H9 (cell line): ENCODE measurements at regions not wholly inside any gene's neighbourhood (a gene's known extent, or its start where the extent isn't known, plus 50 kb on each side); places are given as distances from the start of the nearest gene placed in this dataset.

Experiments used
- DNase-seq: peaks from one replicate; pipeline ENCODE4 v3.0.0-alpha.2; 2017
- H2AFZ ChIP-seq: one replicate; pipeline ENCODE4 v1.6.1; 2013; ENCODE audit warnings: mild to moderate bottlenecking, low read length, control low read depth, moderate library complexity
- H2AK5ac ChIP-seq: 2 replicates; pipeline ENCODE4 v1.6.1; 2013; ENCODE audit warnings: low read length, control low read depth, mixed read lengths; ENCODE audit not compliant: insufficient read length
- H2BK120ac ChIP-seq: one replicate; pipeline ENCODE4 v1.6.1; 2013; ENCODE audit warnings: low read depth, mild to moderate bottlenecking, low read length, control low read depth, inconsistent platforms; ENCODE audit not compliant: poor library complexity, severe bottlenecking
- H2BK12ac ChIP-seq: 2 replicates; pipeline ENCODE4 v1.6.1; 2013; ENCODE audit warnings: low read length, control low read depth, mixed read lengths, low read depth; ENCODE audit not compliant: insufficient read length
- H2BK15ac ChIP-seq: 2 replicates; pipeline ENCODE4 v1.6.1; 2013; ENCODE audit warnings: low read depth, low read length, control low read depth
- H2BK20ac ChIP-seq: one replicate; pipeline ENCODE4 v1.6.1; 2013; ENCODE audit warnings: low read depth, mild to moderate bottlenecking, low read length, control low read depth, inconsistent platforms; ENCODE audit not compliant: poor library complexity, severe bottlenecking
- H2BK5ac ChIP-seq: 2 replicates; pipeline ENCODE4 v1.6.1; 2013; ENCODE audit warnings: low read length, control low read depth, mixed read lengths; ENCODE audit not compliant: insufficient read length
- H3K14ac ChIP-seq: 2 replicates; pipeline ENCODE4 v1.6.1; 2013; ENCODE audit warnings: low read length, control low read depth; ENCODE audit not compliant: insufficient read depth
- H3K18ac ChIP-seq: 2 replicates; pipeline ENCODE4 v1.6.1; 2013; ENCODE audit warnings: low read depth, mild to moderate bottlenecking, mixed read lengths, low read length, control low read depth; ENCODE audit not compliant: insufficient read length
- H3K23ac ChIP-seq: 2 replicates; pipeline ENCODE4 v1.6.1; 2013; ENCODE audit warnings: low read length, control low read depth, mixed read lengths, low read depth; ENCODE audit not compliant: insufficient read length
- H3K23me2 ChIP-seq: 2 replicates; pipeline ENCODE4 v1.6.1; 2013; ENCODE audit warnings: low read depth, mild to moderate bottlenecking, mixed read lengths, low read length, control low read depth; ENCODE audit not compliant: insufficient read length, poor library complexity, severe bottlenecking
- H3K27ac ChIP-seq: 2 replicates; pipeline ENCODE4 v1.5.1; 2013; ENCODE audit warnings: low read length, control low read depth, mixed read lengths, low read depth; ENCODE audit not compliant: insufficient read length
- H3K27me3 ChIP-seq: 2 replicates; pipeline ENCODE4 v1.6.1; 2013; ENCODE audit warnings: low read length, control low read depth, inconsistent platforms; ENCODE audit not compliant: insufficient read depth
- H3K4ac ChIP-seq: 2 replicates; pipeline ENCODE4 v1.6.1; 2013; ENCODE audit warnings: low read depth, mild to moderate bottlenecking, control low read depth, inconsistent platforms, low read length, moderate library complexity
- H3K4me1 ChIP-seq: 2 replicates; pipeline ENCODE4 v1.6.1; 2013; ENCODE audit warnings: low read length, control low read depth, inconsistent platforms; ENCODE audit not compliant: insufficient read depth
- H3K4me2 ChIP-seq: 2 replicates; pipeline ENCODE4 v1.6.1; 2013; ENCODE audit warnings: low read length, control low read depth, mixed read lengths; ENCODE audit not compliant: insufficient read length, insufficient read depth
- H3K56ac ChIP-seq: 2 replicates; pipeline ENCODE4 v1.6.1; 2013; ENCODE audit warnings: low read depth, mild to moderate bottlenecking, mixed read lengths, low read length, control low read depth; ENCODE audit not compliant: insufficient read length
- H3K79me1 ChIP-seq: 2 replicates; pipeline ENCODE4 v1.6.1; 2013; ENCODE audit warnings: low read depth, mild to moderate bottlenecking, moderate library complexity, low read length, control low read depth, inconsistent platforms; ENCODE audit not compliant: insufficient read depth, poor library complexity, severe bottlenecking
- H3K79me2 ChIP-seq: 2 replicates; pipeline ENCODE4 v1.6.1; 2013; ENCODE audit warnings: low read length, control low read depth, inconsistent platforms; ENCODE audit not compliant: insufficient read depth
- H3K9ac ChIP-seq: 2 replicates; pipeline ENCODE4 v1.6.1; 2013; ENCODE audit warnings: low read length, control low read depth, mixed read lengths; ENCODE audit not compliant: insufficient read length; ENCODE audit errors: extremely low read depth
- H3K9me3 ChIP-seq: one replicate; pipeline ENCODE4 v1.6.1; 2013; ENCODE audit warnings: low read depth, low read length, inconsistent platforms; ENCODE audit not compliant: control insufficient read depth
- H3T11ph ChIP-seq: one replicate; pipeline ENCODE4 v1.6.1; 2013; ENCODE audit warnings: mild to moderate bottlenecking, low read length, control low read depth, inconsistent platforms
- H4K20me1 ChIP-seq: one replicate; pipeline ENCODE4 v1.6.1; 2013; ENCODE audit not compliant: control insufficient read depth, insufficient read length, insufficient read depth
- H4K5ac ChIP-seq: 2 replicates; pipeline ENCODE4 v1.6.1; 2013; ENCODE audit warnings: low read depth, mild to moderate bottlenecking, mixed read lengths, low read length, control low read depth; ENCODE audit not compliant: insufficient read length
- H4K8ac ChIP-seq: replicated peaks from 2 replicates; pipeline ENCODE4 v1.6.1; 2013; ENCODE audit warnings: low read length, control low read depth, mixed read lengths, low read depth; ENCODE audit not compliant: insufficient read length
- H4K91ac ChIP-seq: 2 replicates; pipeline ENCODE4 v1.6.1; 2013; ENCODE audit warnings: low read depth, mild to moderate bottlenecking, moderate library complexity, mixed read lengths, low read length, control low read depth; ENCODE audit not compliant: insufficient read length
- H3K27ac Mint-ChIP-seq, 3 experiments: 2 replicates in 2 of 3; 3 replicates in 1 of 3; pipeline ENCODE4 v1.8.0; 2020 to 2021; ENCODE audit warnings: mixed read lengths in 3 of 3, mild to moderate bottlenecking in 1 of 3, moderate library complexity in 1 of 3
- H3K27me3 Mint-ChIP-seq: 2 replicates; pipeline ENCODE4 v1.8.0; 2021; ENCODE audit warnings: low read depth, mild to moderate bottlenecking, moderate library complexity, mixed read lengths
- H3K36me3 Mint-ChIP-seq, 3 experiments: 2 replicates in 2 of 3; 3 replicates in 1 of 3; pipeline ENCODE4 v1.8.0; 2020 to 2021; ENCODE audit warnings: low read depth in 3 of 3, mixed read lengths in 3 of 3; ENCODE audit not compliant: insufficient read depth in 1 of 3
- H3K4me1 Mint-ChIP-seq, 2 experiments: 2 replicates each; pipeline ENCODE4 v1.8.0; 2020; ENCODE audit warnings: mixed read lengths in 2 of 2
- H3K4me3 Mint-ChIP-seq, 2 experiments: 2 replicates in 1 of 2; 3 replicates in 1 of 2; pipeline ENCODE4 v1.8.0; 2020 to 2021; ENCODE audit warnings: mild to moderate bottlenecking in 2 of 2, mixed read lengths in 2 of 2, moderate library complexity in 1 of 2
- H3K9me3 Mint-ChIP-seq, 2 experiments: 2 replicates in 1 of 2; 3 replicates in 1 of 2; pipeline ENCODE4 v1.8.0; 2020; ENCODE audit warnings: mild to moderate bottlenecking in 2 of 2, mixed read lengths in 2 of 2, moderate library complexity in 1 of 2
- CTCF ChIP-seq: fragments of 200-600 bp; sonication (generic); conservative IDR thresholded peaks from 3 replicates; pipeline ENCODE4 v1.8.0; 2021; ENCODE audit warnings: antibody characterized with exemption, mild to moderate bottlenecking

- Histone ChIP-seq H3K9me3 (no peaks in the 10 kb centered on the region), H2AK5ac (no peak overlapping the region), H3K27me3 (no peaks in the 10 kb centered on the region), H2BK12ac (no peak overlapping the region), H3K4me1 (no peaks in the 10 kb centered on the region), H3K27ac (no peak overlapping the region), H3K4me2 (no peak overlapping the region), H3K4ac (no peak overlapping the region), H2BK5ac (no peak overlapping the region), H3K9ac (no peak overlapping the region), H3K18ac (no peak overlapping the region), H4K8ac (no peak overlapping the region), H3K56ac (no peak overlapping the region), H3K23ac (no peak overlapping the region), H4K5ac (no peak overlapping the region), H3K14ac (no peak overlapping the region), H2AFZ (no peak overlapping the region), H4K20me1 (no peaks in the 10 kb centered on the region), H3T11ph (no peak overlapping the region), H3K23me2 (no peaks in the 10 kb centered on the region), H3K79me1 (no peaks in the 10 kb centered on the region), H2BK20ac (no peak overlapping the region), H2BK15ac (no peak overlapping the region), H4K91ac (no peak overlapping the region), H3K79me2 (no peaks in the 10 kb centered on the region), H2BK120ac (no peak overlapping the region)
- no peaks in the 10 kb centered on the region; a peak in 1 of 7 replicates for H3K36me3 Mint-ChIP-seq
- no peak overlapping the region for H3K4me3 Mint-ChIP-seq
- DNase-seq = no peak
- no peak overlapping the region for H3K27ac Mint-ChIP-seq
- no peak for TF ChIP-seq CTCF
- H3K27me3 Mint-ChIP-seq = no peaks in the 10 kb centered on the region
- peaks cover 0 to 3% of the 10 kb centered on the region in 2 experiments; a peak in 1 of 4 replicates for H3K4me1 Mint-ChIP-seq
- H3K9me3 Mint-ChIP-seq = peaks cover 0 to 2% of the 10 kb centered on the region in 2 experiments; a peak in 2 of 5 replicates
Measured at GRCh38 chr6:155578251-155578650, 122.6 kb upstream of the NOX3 start.
